HG03439 (cell line): ENCODE measurements at regions not wholly inside any gene's neighbourhood (a gene's known extent, or its start where the extent isn't known, plus 50 kb on each side); places are given as distances from the start of the nearest gene placed in this dataset.

Source experiments
- ATAC-seq: cut with Tn5 transposase; IDR thresholded peaks from one replicate; pipeline ENCODE4 v1.9.1; 2021; ENCODE audit warnings: mild to moderate bottlenecking, moderate library complexity; ENCODE audit not compliant: unreplicated experiment

DNA sequence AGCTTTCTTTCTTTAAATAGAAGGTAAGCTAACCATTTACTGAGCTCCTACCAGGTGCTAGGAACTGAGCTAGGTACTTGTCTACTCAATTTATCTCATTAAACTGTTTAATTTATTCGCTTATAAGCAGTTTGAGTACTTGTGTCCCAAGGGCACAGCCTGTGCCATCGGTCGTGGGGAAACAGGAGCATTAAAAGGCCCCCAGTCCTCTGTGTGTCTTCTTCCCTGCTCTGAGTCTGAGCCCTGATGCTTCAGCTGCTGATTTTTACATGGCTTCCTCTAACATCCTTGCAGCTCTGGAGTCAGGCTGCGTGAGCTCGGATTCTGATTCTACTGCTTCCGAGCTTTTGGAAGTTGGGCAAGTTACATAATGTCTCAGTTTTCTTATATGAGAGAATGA, 239.5 kb downstream of the EDEM1 start:
- ATAC-seq: no peak

DNA sequence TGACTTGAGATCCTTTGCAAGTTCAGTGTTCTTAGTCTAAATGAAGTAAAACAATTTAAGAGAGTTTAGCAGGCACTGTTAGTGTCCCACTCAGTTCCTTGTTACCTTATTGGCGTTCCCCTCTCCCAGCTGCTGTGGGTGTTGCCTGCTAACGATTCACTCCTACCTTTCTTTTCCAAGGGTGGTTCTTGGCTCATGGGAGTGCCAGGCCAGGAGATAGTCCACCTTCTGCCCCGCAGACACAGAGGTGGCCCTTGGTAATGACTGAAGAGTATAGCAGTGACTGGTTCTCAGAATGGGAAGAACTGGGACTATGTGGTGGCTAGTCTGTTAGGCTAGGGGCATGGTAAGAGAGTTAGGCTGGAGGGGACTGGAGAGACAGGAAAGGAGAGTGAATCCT, 240.4 kb downstream of the EDEM1 start:
- ATAC-seq: no peak

DNA sequence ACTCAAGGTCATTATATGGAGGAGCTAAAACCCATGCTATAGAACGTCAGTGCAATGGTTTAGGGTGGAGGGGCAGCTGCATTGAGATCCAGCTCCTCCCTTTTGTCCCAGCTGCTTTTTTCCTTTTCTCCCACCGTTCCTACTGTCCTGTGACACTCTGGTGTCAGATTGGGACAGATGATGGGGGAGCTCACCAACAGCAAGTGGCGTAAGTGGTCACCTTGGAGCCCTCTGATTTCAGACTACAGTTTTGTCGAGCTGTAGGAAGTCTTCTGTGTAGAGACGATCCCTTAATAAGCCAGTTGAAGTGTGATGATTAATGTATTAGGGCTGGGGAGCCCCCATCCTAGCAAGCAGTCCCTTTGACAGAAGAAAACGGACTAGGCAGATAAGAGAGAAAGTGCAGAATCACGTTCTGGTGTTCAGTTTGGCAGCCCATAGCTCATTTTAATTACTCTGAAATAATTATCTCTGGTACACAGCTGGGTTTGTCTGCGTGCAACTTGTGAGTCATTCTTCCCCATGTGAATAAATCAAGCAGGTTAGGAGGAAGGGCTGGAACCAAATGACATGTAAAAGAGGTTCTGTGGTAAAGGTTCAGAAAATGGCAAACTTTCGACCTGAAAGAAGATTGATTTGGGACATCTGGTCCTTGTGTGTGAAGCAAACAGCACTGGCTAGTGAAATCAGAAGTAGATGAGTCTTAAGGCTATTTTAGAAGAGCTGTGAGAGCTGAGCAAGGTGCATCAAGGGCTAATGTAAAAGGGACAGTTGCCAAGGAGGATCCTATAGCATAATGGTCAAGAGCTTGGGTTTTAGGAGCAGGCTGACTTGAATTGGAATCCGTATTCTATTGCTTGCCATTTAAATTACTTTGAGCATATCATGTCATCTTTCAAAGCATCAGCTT, 241.4 kb downstream of the EDEM1 start:
- peak; percentile 80 for ATAC-seq

DNA sequence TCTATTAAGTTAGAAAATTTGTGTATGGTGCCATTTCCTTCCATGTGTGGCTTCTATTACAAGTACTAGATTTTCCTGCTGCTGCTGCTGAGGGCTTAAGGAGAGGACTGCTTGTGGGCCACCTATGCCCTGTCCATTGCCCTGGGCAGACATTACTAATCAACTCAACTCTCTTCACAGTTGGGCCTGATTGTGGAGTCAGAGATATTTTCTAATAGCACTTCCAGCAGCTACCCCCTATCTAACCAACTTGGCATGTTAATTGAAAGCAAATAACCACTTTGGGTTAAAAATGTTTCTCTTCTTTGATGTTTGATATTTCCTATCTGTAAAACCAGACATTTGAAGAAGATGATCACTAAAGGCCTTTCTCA, 242.0 kb downstream of the EDEM1 start:
- no peak for ATAC-seq

DNA sequence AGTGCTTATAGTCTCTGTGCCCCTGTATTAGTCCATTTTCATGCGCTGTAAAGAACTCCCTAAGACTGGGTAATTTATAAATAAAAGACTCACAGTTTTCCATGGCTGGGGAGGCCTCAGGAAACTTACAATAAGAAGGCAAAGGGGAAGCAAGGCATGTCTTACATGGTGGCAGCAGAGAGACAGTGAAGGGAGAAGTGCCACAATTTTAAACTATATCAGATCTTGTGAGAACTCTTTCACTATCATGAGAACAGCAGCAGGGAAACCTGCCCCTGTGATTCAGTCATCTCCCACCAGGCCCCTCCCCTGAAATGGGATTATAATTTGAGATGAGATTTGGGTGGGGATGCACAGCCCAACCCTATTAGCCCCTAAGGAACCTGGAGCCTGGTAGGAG, 243.2 kb downstream of the EDEM1 start:
- ATAC-seq: no peak

DNA sequence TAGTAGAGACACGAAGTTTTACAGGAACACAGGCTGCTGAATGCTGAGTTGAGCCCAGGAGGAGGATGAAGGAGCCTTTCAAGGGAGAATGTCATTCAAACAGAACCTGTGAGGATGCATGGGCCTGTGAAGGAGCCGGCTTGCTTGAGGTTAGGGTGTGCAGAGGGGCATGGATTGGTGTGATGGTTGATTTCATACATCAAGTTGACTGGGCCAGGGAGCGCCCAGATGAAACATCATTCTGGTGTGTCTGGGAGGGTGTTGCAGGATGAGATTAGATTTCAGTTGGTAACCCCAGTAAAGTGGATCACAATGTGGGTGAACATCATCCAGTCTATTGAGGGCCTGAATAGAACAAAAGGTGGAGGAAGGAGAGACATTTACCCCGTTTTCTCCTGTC, 243.6 kb downstream of the EDEM1 start:
- ATAC-seq: no peak

DNA sequence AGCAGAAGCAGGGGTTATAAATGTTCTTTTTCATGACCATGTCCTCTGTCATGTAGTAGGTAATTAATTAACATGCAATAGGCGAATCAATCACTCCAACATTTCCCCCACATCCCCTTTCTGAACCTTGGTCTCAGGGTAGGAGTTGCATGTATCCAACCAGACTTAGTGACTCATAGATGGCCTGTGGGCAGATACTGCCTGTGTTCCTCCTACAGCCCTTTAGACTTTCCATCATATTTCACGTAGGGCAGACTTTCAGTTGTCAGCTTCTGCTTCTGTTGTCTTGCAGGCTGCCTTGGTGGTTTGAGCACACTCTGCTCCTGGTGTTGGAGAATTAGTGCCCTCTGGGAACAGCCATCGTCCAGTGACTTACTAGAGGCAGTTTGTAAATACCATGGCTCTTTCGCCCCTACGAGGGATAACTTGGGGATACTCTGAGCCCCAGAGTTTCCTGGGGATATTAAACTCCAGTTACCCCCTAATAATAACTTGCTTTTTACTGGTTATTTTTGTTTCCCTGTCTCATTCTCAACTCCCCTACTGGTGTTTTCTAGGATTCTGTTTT, 244.4 kb downstream of the EDEM1 start:
- ATAC-seq: no peak

DNA sequence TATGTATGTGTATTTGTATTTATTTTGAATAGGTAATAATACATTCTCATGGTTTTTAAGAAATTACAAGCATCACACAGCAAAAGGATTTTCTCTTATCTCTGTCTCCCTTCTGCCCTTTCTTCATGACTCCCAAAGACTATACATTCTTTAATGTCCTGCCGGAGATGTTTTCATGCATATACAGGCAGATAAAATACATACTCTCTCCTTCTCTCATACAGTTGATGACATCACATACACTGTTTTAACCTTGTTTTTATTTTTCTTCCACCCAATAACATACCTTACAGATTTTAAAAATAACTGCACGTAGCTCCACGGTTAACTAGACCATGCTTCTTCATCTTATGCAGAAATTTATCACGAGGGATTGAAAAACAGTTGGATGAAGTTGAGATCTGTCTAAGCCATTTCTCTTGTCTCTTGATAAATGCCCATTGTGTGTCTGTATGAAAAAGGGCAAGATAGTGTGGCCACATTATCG, 249.8 kb downstream of the EDEM1 start:
- no peak for ATAC-seq

DNA sequence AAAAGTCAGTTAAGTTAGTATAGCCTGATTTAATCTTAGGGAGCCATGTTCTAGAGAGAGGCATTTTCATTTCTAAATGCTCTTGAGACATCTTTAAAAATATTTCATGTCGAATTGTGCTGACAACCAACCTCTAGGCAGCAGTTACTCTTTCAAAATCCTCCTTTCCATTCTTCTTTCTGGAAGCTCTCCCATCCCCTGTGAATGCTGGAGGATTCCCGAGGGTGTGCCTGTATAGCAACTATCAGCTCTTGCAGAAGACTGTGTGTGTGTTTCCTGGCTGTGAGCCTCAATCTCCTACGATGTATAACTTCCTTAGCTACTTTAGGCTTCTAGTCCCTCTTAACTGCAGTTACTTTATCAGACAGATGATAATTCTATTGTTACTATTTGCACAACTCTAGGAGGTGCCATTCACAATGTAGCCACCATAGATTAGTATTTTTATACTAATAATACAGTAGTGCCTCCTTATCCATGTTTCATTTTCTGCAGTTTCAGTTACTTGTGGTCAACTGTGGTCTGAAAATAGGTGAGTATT, 250.3 kb downstream of the EDEM1 start:
- ATAC-seq: no peak

DNA sequence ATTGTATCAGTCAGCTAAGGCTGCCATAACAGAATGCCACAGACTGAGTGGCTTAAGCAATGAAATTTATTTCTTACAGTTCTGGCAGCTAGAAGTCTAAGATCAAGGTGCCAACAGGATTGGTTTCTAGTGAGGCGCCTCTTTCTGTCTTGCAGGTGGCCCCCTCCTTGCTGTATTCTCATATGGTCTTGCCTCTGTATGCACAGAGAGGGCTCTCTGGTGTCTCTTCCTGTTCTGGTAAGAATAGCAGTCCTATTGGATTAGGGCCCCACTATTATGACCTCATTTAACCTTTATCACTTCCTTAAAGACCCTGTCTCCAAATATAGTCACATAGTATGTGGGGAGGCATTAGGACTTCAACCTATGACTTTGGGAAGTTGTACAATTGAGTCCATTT, 253.9 kb downstream of the EDEM1 start:
- ATAC-seq: no peak

DNA sequence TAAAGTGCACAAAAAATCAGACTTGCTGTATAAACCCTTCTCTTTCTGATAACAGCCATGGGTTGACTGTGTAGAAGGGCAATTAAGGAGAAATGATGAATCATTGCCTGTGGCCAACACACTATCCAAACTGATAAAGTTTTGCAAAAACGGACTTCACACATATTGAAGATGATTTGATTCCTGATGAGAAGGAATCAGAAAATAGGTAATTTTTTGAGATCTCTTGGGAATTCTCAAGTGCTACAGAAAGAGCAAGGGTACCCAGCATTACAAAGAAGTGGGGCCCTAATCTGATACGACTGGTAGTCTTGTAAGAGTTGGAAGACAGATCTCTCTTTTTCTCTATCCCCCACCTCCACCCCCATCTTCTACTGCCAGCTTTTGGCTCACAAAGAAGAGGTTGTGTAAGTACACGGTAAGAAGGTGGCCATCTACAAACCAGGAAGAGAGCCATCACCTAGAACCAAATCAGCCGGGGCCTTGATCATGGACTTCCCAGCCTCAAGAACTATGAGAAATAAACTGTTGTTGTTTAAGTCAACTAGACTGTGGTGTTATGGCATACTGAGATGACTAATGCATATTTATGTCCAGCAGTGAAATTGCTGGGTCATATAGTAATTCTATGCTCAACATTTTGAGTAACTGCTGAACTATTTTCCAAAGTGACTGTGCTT, 254.7 kb downstream of the EDEM1 start:
- no peak for ATAC-seq

DNA sequence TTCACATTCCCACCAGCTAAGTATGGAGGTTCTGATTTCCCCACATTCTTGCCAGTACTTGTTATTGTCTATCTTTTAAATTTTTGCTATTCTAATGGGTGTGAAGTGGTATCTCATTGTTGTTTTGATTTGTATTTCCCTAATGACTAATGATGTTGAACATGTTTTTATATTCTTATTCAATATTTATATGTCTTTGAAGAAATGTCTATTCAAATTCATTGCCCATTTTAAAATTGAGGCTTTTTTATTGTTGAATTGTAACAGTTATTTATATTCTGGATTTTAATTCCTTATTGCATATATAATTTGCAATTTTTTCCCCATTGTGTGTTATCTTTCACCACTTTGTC, 255.3 kb downstream of the EDEM1 start:
- no peak for ATAC-seq

DNA sequence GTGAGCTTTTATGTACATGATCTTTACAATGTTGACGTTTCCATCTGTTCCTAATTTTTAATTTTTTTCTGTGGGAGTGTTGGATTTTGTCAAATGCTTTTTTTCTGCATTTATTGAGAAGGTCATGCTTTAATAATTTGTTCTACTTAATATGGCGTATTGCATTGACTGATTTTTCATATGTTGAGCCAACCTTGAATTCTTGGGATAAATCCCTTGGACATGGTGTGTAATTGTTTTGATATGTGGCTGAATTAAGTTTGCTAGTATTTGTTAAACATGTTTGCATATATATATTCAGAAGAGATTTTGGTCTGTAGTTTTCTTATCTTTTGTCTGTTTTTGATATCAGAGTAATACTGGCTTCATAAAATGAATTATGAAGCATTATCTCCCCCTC, 256.7 kb downstream of the EDEM1 start:
- ATAC-seq: no peak

DNA sequence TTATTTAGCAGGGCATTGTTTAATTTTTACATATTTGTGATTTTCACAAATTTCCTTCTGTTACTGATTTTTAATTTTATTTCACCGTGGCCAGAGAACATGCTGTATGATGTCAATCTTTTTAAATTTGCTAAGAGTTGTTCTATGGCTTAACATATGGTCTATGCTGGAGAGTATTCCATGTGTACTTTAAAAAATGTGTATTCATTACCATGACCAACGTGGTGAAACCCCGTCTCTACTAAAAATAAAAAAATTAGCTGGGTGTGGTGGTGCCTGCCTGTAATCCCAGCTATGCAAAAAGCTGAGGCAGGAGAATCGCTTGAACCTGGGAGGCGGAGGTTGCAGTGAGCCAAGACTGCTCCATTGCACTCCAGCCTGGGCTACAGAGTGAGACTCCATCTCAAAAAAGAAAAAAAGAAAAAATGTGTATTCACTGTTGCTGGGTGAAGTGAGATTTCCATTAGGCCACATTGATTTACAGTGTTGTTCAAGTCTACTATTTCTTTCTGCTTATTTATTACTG, 258.2 kb downstream of the EDEM1 start:
- ATAC-seq: no peak

DNA sequence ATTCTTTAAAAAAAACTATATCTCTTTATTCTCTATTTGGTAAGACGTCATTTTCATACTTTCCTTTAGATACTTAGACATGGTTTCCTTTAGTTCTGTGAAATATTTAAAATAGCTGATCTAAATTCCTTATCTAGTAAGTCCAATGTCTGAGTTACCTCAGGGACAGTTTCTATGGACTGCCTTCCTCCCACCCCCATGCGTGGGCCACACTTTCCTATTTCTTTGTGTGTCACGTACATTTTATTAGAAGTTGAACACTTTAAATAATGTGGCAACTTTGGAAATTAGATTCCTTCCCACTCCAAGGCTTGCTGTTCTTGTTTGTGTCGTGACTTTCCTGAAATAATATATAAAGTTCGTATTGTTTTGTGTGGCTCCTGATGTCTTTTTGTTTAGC, 260.7 kb downstream of the EDEM1 start:
- ATAC-seq: no peak

DNA sequence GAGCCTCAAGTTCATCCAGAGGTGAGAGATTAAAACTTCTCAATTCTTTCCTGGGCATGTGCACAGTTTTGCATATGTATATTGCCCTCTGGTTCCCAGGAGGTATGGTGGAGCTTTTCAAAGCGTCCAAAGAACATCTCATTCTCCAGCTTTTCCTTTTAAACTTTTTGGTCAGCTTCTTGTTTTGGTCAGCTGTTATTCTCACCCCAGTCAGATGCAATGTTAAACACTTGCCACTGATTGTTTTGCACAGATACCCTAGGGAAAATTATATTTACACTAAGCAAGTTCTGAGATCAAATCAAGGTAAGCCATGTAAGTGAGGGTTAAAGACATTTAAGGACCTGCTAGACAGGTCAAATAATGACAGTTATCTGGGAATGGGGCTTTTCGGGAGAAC, 261.3 kb downstream of the EDEM1 start:
- no peak for ATAC-seq

DNA sequence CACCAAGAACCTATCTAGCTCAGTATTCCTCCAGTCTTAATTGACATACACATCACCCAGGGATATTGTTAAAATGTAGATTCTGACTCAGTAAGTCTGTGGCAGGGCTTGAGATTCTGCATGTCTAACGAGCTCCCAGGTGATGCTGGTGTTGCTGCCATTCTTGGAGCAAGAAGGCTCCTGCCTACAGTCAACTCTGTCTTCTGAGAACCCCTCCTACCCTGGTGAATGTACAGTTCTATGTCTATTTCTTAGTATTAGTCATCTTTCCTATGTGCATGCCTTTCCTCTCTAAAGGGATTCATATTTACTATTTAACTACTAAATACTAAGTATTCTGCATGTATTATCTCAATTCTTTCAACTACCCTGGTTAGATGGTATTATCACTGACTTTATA, 268.7 kb downstream of the EDEM1 start:
- no peak for ATAC-seq

DNA sequence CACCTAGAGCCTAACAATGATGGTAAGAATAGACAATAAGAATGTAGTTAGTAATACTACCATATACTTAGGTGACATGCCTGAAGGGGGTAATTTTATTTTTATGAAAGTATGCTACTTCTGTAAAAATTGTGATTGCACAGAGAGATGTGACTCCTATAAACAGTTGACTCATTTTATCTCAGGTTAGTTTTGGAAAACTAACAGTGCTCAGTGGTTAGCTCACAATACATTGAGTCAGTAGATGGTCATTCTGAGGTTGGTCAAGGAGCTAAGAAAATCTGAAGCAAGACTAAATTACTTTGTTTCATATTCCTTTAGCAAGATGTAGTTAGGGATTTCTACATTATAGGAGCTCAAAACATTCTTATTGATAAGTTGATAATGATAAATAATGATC, 271.0 kb downstream of the EDEM1 start:
- no peak for ATAC-seq

DNA sequence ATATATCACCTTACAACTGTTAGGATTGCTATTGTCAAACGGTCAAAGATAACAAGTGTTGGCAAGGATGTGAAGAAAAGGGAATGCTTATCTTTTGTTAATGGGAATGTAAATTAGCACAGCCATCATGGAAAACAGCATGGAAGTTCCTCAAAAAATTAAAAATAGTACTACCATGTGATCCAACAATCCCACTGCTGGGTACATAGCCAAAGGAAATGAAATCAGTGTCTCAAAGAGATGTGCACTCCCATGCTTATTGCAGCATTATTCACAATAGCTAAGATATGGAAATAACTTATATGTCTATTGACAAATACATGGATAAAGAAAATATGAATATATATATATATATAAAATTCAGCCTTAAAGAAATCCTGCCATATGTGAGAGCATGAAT, 274.6 kb downstream of the EDEM1 start:
- ATAC-seq: no peak

DNA sequence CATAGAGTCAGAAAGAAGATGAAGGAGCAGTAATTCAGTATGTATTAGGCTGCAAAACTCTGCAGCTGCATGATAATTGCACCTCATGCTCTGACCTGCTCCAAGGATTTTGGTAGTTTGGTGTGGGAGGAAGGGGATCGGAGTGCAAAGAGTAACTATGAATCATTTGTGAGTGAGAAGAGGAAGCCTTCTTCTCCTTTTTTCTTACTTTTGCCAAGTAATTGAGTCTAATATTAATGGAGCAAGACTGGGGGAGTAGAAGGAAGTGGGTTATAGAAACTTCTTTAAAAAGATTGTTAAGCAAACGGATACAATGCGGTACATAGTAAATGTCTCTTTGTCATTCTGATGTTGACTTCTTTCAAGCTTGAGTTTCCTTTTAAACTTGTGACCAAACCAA, 276.5 kb downstream of the EDEM1 start:
- ATAC-seq: no peak

DNA sequence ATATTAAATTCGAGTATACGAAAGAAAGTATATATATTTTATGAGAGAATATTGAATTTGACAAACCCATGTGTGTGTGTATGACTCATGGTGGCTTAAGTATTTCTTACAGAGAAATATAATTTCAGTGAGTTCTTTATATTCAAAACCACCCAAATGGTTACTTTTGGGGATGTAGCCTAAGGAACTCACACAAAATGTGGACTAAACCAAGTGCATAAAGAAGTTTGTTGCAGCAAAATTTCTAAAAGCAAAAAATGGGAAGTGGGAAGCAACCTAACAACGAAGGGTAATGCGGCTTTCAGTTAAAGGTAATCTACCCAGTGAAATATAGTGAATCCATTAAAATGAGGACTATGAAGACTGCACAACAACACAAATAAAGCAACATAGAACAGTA, 277.1 kb downstream of the EDEM1 start:
- ATAC-seq: no peak

DNA sequence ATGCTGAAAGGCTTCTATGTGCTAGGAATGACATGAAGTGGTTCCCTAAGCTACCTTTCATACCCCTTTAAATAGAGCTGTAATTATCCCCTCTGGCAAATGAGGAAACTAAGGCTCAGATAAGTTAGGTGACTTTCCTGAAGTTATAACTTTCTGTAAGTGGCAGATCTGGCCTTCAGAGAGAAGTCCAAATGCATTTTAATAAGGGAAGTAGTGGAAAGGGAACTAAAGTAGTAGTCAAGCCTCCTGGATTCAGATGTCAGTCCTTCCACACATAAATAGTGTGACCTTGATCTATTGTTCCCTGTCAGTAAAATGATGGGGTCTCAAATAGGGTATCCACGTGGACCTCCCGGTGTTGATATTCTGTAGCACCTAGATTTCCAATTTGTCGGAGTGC, 277.7 kb downstream of the EDEM1 start:
- no peak for ATAC-seq
